DND-41 (cell line): ENCODE measurements at regions not wholly inside any gene's neighbourhood (a gene's known extent, or its start where the extent isn't known, plus 50 kb on each side); places are given as distances from the start of the nearest gene placed in this dataset.

Source experiments
- CTCF ChIP-seq: IDR thresholded peaks from 2 replicates; pipeline ENCODE4 v1.5.1; 2012; ENCODE audit warnings: borderline replicate concordance, low read length, moderate library complexity, mild to moderate bottlenecking; ENCODE audit not compliant: poor library complexity, severe bottlenecking; ENCODE audit errors: extremely low read depth
- EZH2 ChIP-seq: IDR thresholded peaks from 3 replicates; pipeline ENCODE4 v1.6.1; 2012; ENCODE audit warnings: borderline replicate concordance, low read depth, mild to moderate bottlenecking, moderate library complexity, low read length, inconsistent platforms; ENCODE audit not compliant: severe bottlenecking

GRCh38 chr6:139927742-139928305 is 553.4 kb upstream of the CITED2 start:
- TF ChIP-seq CTCF (no peak), EZH2 (no peak)
